ENCODE measurements at regions not wholly inside any gene's neighbourhood (a gene's known extent, or its start where the extent isn't known, plus 50 kb on each side); places are given as distances from the start of the nearest gene placed in this dataset.

DNA sequence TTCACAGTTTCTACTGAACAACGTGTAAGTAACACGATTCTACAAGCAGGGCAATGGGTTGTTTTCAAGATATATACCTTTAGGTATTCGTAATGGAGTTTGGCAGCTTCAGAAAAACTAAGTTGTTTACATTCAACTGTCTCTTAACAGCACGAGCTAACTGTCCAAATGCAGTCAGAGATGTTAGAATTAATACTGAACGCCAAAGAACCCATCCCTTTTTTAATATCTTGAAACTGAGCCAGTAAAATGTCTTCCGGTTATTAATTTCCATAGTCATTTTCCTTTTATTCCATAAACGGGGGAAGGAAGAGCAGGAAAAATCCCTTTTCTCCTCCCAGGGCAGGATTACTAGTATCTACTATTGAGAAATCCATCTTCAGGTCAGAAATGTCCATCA is 129.0 kb upstream of the THBS1 start:
- DNase-seq (ENCODE audit: low read depth), result no peak

DNA sequence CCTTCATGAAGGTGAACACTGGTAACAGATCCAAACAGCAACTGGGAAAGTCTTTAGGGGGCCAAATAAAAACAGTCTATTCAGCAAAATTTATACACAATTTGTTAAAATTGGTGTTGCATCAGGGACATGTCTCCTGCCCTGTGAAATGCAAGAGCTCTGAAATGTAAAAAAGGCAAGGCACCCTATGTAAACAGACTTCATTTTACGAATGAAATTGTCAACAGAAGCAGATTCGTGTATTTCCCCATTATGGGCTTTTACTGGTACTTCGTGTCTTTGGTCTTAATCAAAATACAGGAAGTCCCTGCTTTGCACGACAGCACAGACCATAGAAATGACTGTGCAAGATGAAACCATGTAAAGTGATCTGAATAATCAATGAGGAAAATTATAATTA is 127.3 kb upstream of the THBS1 start:
- DNase-seq (ENCODE audit: low read depth), result no peak

DNA sequence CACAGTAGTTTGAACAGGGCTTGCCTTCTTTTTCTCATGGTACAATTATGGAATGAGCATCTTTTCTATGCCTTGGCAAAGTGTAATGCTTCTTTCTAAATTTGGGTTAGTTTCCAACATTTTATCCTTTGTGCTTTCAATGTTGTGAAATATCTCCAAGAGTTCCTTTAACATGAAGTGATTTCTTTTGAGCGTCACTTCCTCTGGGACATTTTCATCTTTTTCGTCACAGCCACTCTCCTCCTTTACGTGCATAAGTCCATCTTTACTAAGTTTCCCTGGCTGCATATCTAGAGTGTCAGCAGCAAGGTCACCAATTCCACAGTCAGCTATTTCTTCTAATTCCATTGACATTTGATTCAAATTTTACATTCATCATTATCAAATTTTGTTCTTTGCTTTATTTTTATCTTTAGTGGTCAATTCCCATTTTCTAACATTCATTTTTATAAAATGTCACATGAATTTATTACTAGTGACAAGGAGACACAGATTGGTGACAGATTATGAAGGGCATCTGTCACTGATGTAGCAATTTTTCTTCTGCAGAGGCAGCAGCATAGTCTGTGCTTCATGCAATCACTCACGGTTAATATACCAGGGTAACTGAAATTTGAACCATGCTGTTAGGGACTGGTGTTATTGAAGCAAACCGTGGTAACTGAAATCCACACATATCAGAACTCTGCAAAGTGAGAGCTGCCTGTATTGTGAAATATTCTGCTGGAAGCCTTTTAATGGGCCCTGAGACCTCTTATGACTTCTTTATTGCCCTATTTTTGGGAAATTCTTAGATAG is 126.5 kb upstream of the THBS1 start:
- DNase-seq (ENCODE audit: low read depth), result no peak

DNA sequence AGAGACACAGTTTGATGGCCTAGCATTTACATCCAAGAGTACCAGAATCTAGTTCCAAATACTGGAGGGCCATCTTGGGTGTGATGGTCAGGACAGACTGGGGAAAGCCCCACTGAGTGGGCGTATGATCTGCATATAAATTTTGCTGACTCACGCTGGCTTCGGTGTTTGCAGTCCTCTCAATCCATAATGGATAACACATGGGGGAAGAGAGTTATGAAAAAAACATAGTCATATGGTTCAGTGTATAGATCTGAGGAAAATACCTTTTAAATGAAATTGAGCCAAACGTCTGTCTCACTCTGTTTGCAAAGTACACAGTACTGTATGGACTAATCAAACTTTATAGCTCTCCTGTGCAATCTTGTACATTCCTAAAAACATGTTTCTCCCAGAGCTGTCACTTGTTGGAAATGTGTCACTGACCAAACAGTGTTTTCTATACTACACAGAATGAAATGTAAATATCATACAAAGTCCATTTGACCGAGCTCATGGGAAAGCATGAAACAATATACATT is 125.3 kb upstream of the THBS1 start:
- DNase-seq (ENCODE audit: low read depth), result no peak

DNA sequence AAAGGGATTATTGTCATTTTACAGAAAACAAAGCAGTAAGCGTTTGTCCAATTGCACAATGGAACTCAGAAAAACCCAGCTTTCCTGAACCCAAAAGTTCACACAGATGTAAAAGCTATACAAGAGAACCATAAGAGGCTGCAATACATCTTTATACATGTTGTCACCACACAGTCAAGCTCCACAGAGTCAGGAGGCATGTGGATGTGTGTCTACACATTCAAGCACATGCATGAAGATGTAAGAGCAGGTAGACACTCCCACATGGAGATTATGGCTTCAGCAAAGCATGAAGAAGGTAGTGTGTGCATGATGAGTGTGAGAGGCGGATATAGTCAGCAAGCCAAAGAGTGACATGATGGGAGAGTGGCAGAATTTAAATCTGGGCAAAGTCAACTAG is 124.7 kb upstream of the THBS1 start:
- DNase-seq (ENCODE audit: low read depth), result no peak

DNA sequence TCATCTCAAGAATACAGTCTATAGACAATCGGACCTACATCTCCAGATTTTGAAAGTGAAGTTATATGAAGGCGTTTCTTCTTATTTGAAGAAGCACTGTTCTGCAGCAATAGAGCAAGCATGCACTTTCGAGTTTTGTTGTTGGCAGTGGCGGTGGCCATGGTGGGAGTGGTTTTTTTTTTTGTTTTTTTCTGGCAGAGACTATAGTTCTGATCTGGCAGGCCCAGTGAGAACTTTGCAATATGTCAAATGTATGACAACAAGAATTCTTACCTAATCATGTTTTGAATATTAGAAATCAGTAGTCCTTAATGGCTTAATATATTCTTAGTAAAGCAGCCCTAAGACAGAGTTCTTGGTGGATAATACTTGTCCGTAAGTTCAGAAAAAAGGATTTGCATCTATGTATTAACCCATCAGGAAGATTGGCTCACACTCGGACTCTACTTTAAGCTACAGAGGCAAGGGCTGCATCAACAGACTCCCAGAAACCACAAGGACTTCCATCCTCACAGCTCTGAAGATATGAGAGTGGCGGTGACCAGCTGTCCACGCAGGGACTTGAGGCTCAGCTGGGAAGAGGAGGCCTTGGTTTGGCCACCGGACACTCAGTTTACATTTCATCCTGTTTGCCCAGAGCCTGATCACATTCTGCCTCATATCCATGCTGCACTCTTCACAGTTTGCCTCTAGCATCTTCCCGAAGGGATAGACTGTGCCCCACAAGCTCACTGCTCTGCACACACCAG is 124.1 kb upstream of the THBS1 start:
- no peak for DNase-seq (ENCODE audit: low read depth)

DNA sequence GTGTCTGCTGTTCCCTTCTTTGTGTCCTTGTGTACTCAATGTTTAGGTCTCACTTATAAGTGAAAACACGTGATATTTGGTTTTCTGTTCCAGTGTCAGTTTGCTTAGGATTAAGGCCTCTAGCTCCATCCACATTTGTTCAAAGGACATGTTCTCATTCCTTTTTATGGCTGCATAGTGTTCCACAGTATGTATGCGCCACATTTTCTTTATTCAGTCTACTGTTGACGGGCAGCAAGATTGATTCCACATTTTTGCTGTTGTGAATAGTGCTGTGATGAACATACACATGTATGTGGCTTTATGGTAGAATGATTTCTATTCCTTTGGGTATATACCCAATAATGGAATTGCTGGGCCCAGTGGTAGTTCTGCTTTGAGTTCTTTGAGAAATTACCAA is 122.7 kb upstream of the THBS1 start:
- no peak for DNase-seq (ENCODE audit: low read depth)

DNA sequence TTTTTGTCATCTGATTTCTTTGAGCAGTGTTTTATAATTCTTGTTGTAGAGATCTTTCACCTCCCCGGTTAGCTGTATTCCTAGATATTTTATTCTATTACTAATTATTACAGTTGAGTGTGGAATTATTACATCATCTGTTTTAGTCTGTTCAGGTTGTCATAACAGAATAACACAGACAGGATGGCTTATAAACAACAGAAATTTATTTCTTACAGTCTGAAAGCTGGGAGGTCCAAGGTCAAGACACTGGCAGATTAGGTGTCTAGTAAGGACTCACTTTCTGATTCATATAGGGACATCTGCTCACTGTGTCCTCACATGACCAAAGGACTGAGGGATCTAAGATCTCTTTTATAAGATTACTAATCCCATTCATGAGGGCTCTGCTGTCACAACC is 121.3 kb upstream of the THBS1 start:
- no peak for DNase-seq (ENCODE audit: low read depth)

DNA sequence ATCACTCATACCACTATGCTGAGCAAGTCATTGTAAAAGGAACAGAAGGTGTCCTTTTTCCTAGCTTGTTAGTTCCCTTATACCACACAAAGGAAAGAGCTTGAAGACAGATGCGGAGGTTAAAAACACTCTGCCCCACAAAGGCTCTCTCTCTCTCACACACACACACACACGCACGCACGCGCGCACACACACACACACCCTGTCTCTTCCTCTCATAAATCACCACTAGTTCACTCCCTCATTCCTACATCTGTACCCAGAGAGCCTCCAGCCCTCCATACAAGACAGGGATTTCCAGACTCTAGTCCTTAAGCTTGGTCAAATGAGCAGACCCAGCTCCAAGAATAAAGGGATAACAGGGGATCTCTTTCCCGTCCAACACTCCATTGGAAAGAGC is 120.1 kb upstream of the THBS1 start:
- no peak for DNase-seq (ENCODE audit: low read depth)

DNA sequence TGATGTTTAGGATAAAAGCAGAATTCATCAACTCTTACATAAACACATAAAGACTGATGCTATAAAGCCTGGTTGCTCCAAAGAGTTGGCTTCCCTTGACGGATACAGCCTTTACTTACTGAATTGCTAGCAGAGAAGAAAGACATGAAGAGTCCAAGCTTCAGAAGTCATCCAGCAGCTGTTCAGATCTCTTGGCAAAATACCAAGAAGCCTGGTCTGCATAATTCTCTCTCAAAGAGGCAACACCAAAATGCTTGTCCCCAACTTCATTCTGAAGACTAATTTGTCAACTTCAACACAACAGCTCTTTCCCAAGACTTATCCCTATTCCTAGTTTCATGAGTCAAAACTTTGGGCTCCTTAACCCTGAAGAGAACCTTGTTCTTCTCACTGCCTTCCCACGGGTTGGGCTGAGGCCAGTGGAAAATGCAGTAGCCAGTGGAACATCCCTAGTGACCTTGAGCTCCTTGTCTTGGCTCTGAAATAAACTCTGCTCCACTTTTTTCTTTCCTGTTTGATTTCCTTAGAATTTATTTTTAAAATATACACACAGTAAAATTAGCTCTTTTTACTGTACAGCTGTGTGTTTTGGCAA is 119.2 kb upstream of the THBS1 start:
- DNase-seq (ENCODE audit: low read depth), result no peak

DNA sequence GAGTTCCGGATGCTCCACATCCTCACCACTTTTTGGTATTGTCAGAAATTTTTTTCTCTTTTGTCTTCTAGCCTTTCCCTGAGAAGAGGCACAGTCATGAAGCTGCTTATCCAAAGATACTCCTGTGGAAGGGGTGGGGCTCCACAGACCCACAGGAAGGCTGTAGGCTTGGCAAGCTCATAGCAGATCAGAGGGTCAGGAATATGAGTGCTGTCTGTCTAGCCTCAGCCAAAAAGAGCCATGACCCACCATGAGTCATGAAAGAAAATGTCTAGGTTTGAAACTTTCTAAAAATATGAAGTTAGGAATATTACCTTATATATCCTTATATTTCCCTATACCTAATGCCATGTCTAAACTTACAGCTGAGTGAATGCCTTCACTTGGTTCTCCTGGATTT is 118.2 kb upstream of the THBS1 start:
- no peak for DNase-seq (ENCODE audit: low read depth)

DNA sequence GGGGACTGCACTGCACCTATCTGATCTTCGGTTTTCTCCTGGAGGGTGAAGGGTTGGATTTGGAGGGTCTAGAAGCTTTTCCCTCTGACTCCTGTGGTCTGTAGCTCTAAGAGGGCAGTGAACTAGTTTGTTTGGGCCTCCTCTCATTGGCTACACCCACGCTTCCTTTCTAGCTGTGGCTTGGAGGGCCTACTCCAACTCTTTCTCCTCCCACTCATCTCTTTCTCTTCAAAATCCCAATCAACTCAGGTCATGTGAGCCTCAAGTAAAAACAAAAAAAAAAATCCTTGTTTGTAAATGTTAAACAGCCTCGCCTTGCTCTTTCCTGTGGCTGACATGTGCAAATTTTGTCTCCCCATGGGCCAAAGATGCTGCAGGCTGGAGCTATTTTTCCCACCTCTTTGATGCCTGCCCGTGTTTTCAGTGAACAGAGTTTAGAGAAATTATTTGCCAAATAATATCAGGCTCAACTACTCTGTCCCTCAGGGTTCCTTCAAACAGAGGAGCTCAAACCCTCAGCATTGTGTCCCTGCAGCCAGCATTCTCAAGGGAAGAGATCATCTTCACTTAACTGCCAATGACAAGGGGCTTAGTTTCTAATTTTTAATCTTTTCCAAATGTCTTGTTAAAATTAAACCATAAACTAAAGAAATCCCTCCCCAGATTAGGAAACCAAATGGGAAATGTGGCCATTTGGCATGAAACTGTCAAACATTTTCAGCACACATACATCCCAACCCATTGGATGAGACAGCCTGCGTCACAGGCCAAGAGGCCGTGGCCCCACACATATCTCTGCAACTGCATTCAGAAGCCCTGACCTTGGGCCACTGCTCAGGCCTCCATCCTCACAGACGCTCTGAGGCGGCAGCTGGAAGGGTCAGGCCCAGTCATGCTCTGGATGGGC is 114.8 kb upstream of the THBS1 start:
- DNase-seq (ENCODE audit: low read depth), result no peak

DNA sequence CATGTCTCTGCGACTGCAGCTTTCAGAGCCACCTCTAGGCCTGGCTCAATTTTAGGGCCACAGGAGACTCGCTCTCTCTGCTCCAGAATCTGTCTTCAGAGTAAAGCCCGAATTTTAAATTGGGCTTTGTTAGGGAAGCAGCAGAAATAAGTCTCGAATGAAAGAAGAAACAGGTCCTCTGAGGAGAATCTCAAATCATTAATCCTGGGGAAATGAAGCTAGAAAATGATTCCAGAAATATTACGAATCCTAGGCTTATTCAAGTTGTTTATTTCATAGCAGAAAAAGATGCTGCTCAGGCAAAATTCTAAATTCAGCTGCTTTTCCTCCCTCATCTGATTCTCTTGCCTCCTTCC is 114.2 kb upstream of the THBS1 start:
- no peak for DNase-seq (ENCODE audit: low read depth)

DNA sequence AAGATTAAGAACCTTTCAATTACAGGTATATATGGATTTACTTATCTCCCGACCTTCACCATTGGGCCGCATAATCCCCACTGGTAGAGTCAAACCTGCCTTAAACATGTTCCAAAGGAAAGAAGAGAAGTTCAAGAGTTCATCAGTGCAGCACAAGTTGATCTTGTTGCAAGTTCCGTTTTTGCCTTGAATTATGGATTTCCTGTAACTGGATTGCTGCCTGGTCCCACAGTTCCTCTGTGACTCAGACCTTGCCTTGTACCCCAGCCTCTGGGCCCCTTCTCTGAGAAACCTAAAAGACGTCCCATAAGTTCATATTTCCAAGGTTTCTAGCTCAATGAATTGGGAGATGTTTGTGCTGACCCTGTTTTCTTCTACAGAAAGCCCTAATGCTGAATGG is 112.5 kb upstream of the THBS1 start:
- no peak for DNase-seq (ENCODE audit: low read depth)

DNA sequence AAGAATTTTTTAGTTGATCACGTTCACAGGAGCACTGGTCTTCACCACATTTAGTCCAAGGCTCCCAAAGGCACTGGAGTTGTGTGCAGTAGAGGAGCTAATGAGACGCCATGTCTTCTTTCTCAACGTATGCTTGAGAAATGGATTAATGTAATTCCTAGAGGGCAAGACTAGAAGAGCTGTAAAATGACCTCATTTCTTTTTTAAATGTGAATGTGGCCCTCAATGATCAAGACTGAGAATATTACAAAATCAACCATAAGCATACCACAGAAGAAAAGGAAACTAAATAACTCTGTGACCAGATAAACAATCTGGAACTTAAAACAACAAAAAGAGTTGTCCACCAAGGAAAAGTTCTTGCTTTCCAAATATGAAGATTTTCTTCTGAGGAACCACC is 112.1 kb upstream of the THBS1 start:
- no peak for DNase-seq (ENCODE audit: low read depth)

DNA sequence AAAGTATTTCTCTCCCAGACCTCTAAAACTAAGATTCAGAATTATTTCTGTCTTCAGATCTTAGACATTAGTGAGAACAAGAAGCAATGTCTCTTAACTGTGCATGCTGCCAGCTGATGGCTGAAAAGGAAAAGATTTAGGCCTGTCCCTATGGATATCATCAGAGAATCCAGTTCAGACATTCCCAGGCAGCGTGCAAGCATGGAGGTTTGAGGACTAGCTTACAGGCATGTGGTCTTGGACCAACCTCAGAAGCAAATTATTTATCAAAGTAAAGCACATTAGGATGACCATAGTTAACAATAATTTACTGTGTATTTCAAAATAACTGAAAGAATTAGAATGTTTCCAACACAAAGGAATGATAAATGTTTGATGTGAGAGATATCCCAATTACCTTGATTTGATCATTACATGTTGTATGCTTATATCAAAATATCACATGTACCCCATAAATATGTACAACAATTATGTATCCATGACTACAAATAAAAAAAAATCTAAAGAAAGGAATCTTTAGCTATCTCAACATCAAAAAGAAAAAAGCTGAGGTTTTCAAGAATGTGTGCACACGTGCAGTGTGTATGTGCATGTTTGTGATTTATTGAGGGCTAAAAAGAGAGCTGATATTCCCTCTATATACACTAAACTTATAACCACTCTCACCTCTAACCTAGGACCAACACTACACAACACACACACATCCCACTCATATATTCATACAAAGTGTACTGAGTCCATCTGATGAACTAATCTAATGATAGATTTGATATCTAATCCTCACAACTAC is 108.9 kb upstream of the THBS1 start:
- no peak for DNase-seq (ENCODE audit: low read depth)

DNA sequence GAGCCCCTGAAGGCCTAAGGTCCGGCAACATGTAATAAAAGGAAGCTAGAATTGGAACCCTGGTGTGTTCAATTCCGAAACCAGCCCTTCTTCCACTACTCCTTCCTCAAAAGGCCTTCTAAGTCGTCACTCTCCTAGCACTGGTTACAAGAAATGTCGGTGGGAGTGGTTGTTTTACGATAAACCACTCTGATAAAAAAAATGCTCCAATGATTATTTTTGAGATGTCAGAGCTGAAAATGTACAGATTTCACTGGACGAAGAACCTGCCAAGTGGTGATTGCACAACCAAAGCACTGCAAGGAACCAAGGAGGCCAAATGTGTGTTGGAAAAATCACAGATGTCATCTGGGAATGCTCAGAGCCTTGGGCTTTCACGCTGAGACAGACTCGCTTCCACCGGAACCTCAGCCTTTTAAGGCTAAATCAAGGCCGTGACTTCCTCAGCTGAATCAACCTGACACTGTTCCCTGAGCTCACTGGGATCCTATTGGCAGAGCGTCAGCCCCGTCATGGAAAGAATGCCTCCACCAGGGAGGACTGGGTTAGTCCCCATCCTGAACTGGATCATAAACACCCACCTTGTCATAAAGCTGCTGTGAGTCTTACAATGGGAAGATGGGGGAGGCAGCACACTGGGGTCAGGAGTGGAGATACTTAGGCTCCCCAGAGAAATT is 108.1 kb upstream of the THBS1 start:
- no peak for DNase-seq (ENCODE audit: low read depth)

DNA sequence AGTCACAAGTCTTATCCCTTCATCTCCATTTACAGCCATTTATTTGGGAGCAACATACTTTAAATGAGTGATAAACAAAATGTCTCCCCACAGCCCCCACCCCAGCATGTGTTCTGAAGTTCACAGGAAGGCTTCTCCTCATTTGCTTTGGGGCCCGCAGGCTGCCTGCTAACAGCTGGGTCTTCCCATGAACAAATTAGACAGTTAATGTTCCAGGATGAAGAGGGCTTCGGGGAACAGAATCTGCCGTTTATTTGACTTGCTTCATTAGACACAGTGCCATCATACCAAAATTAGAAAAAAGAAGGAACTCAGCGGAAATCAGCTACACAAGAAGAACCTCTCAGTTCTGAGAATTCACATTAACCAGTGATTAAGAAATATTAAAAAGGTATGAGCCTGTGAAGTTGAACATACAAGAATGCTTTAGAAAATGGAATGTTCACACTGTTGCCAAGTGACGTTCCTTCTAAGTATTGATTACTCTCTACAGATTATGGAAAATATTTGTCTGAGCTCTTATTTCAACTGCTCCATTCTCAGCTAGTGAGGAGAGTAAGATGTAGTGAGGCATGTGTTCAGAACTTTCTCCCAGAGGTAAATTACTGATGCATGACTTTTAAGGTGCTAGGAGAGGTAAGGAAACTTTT is 107.5 kb upstream of the THBS1 start:
- DNase-seq (ENCODE audit: low read depth), result no peak

DNA sequence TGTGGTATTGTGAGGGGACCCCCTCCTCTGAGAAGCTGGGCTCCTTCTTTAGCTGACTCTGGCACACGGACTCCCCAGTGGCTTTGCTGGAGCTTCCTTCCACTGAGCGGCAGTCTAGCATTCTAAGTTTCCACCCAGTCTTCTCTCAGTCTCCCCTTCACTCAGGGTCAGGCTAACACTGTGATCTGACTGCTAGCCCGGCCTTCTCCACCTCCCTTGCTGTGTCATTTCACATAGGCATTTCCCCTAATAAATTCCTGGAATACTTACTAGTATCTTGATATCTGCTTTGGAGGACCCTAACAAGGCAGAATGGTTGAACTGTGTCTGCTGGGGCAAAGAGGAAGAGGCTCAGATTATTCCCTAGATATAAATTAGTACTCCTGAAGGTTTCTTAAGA is 106.2 kb upstream of the THBS1 start:
- DNase-seq (ENCODE audit: low read depth), result no peak

DNA sequence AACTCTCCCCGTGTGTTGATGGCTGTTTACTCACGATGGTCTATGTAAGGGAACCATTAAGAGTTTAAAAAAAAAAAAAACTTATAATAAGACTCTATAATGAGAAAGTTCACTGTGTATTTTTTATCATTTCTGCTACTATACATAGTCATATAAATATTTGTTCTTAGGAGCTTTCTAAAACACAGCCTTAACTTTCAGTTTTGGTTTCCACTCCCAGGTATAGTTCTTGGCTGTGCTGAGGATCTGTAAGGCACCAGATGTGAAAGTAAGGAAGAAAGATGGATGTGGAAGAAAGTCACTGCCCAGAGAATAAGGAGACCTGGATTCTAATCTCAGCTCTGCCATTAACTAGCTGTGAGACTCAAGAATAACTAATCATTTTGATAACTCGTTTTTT is 101.9 kb upstream of the THBS1 start:
- DNase-seq (ENCODE audit: low read depth), result no peak
